ENCODE measurements at regions not wholly inside any gene's neighbourhood (a gene's known extent, or its start where the extent isn't known, plus 50 kb on each side); places are given as distances from the start of the nearest gene placed in this dataset.

- ATAC-seq (ENCODE audit: low FRiP score in 2 of 2) (no peak), DNase-seq (no peak)
- 71 to 75% methylated on average over 4 of the region's 4 CpGs for WGBS, 2 donors
- H3K4me3 ChIP-seq = no peak overlapping the region
- no peaks in the 10 kb centered on the region for H3K36me3 ChIP-seq
- H3K27me3 ChIP-seq = no peaks in the 10 kb centered on the region
- no peak overlapping the region for H3K27ac ChIP-seq
- no peaks in the 10 kb centered on the region for H3K9me3 ChIP-seq
- no peaks in the 10 kb centered on the region for H3K4me1 ChIP-seq
- TF ChIP-seq POLR2AphosphoS5 (IDR thresholded peaks at IDR 0.05) (no peak), POLR2A (IDR thresholded peaks at IDR 0.05) (no peak)
Measured at GRCh38 chr9:115615821-115616665, 498.1 kb upstream of the TNC start.

- H3K36me3 ChIP-seq = no peaks in the 10 kb centered on the region
- no peaks in the 10 kb centered on the region for H3K27me3 ChIP-seq
- no peaks in the 10 kb centered on the region for H3K9me3 ChIP-seq
- ATAC-seq (ENCODE audit: low FRiP score in 2 of 2) (no peak), DNase-seq (no peak)
- no peaks in the 10 kb centered on the region for H3K4me1 ChIP-seq
- WGBS, 2 donors = 93 to 94% methylated on average over 2 of the region's 2 CpGs
- H3K4me3 ChIP-seq = no peak overlapping the region
- H3K27ac ChIP-seq = no peak overlapping the region
- TF ChIP-seq POLR2A (IDR thresholded peaks at IDR 0.05) (no peak), EP300 (IDR thresholded peaks at IDR 0.05) (no peak)
- TF ChIP-seq, protein P1, sequence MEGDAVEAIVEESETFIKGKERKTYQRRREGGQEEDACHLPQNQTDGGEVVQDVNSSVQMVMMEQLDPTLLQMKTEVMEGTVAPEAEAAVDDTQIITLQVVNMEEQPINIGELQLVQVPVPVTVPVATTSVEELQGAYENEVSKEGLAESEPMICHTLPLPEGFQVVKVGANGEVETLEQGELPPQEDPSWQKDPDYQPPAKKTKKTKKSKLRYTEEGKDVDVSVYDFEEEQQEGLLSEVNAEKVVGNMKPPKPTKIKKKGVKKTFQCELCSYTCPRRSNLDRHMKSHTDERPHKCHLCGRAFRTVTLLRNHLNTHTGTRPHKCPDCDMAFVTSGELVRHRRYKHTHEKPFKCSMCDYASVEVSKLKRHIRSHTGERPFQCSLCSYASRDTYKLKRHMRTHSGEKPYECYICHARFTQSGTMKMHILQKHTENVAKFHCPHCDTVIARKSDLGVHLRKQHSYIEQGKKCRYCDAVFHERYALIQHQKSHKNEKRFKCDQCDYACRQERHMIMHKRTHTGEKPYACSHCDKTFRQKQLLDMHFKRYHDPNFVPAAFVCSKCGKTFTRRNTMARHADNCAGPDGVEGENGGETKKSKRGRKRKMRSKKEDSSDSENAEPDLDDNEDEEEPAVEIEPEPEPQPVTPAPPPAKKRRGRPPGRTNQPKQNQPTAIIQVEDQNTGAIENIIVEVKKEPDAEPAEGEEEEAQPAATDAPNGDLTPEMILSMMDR (IDR thresholded peaks at IDR 0.05) = no peak
Measured at GRCh38 chr9:115616666-115617239, 498.8 kb upstream of the TNC start.

DNA sequence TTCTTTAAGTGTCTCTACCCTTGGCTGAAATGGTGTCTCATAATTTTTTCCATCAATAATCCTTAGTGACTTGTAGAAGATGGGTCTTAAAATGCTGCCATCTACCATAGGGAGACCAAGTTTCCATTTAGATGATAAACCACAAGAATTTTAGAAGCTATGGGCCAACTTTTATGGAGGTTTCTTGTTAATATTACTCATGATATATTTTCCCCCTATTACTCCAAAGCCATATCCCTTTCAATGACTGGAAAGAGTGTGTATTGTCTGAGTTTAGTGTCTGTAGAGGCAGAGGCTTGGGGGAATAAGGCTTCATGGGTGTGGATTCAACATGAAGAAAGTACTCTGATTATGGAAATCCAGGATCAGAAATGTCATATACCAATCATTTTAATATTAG is 507.3 kb upstream of the TNC start:
- DNase-seq = no peak
- Histone ChIP-seq H3K27ac (no peak overlapping the region), H3K27me3 (no peaks in the 10 kb centered on the region), H3K9me3 (no peaks in the 10 kb centered on the region), H3K4me3 (no peak overlapping the region), H3K36me3 (no peaks in the 10 kb centered on the region), H3K4me1 (no peaks in the 10 kb centered on the region)
- TF ChIP-seq POLR2AphosphoS5 (IDR thresholded peaks at IDR 0.05) (no peak), EP300 (IDR thresholded peaks at IDR 0.05) (no peak), POLR2A (IDR thresholded peaks at IDR 0.05) (no peak)
- TF ChIP-seq, protein P1 (IDR thresholded peaks at IDR 0.05) = no peak
- ATAC-seq (ENCODE audit: low FRiP score in 2 of 2) = no peak

- H3K36me3 ChIP-seq = no peaks in the 10 kb centered on the region
- H3K4me1 ChIP-seq = no peaks in the 10 kb centered on the region
- ATAC-seq (ENCODE audit: low FRiP score in 2 of 2) (no peak), DNase-seq (no peak)
- 84 to 87% methylated on average over 5 of the region's 5 CpGs for WGBS, 2 donors
- no peak overlapping the region for H3K27ac ChIP-seq
- H3K27me3 ChIP-seq = no peaks in the 10 kb centered on the region
- TF ChIP-seq POLR2AphosphoS5 (IDR thresholded peaks at IDR 0.05) (no peak), POLR2A (IDR thresholded peaks at IDR 0.05) (no peak), EP300 (IDR thresholded peaks at IDR 0.05) (no peak)
- TF ChIP-seq, protein P1 (IDR thresholded peaks at IDR 0.05) = no peak
- H3K4me3 ChIP-seq = no peak overlapping the region
- no peaks in the 10 kb centered on the region for H3K9me3 ChIP-seq
Measured at GRCh38 chr9:115625954-115626353, 508.0 kb upstream of the TNC start.

- Histone ChIP-seq H3K27me3 (no peaks in the 10 kb centered on the region), H3K36me3 (no peaks in the 10 kb centered on the region), H3K27ac (no peak overlapping the region), H3K4me3 (no peak overlapping the region), H3K9me3 (no peaks in the 10 kb centered on the region), H3K4me1 (no peaks in the 10 kb centered on the region)
- WGBS, 2 donors = 72 to 79% methylated on average over 8 of the region's 8 CpGs
- no peak for TF ChIP-seq POLR2AphosphoS5 (IDR thresholded peaks at IDR 0.05)
- TF ChIP-seq EP300 (IDR thresholded peaks at IDR 0.05) = no peak
- TF ChIP-seq, protein P1 (IDR thresholded peaks at IDR 0.05) = no peak
- TF ChIP-seq POLR2A (IDR thresholded peaks at IDR 0.05) = no peak
- no peak for DNase-seq
- no peak for ATAC-seq (ENCODE audit: low FRiP score in 2 of 2)
Measured at GRCh38 chr9:115627511-115627910, 509.6 kb upstream of the TNC start.

Measured in upper lobe of left lung (tissue), 6 donors.